Endodermal cell (in vitro differentiated cells): ENCODE measurements at regions not wholly inside any gene's neighbourhood (a gene's known extent, or its start where the extent isn't known, plus 50 kb on each side); places are given as distances from the start of the nearest gene placed in this dataset.

Source experiments
- DNase-seq: peaks from one replicate; pipeline ENCODE4 v3.0.0-alpha.2; 2017
- H3K27ac ChIP-seq: 2 replicates; pipeline ENCODE4 v1.5.1; 2013; ENCODE audit warnings: mild to moderate bottlenecking, low read depth, low read length, moderate library complexity
- H3K27me3 ChIP-seq: 2 replicates; pipeline ENCODE4 v1.6.1; 2013; ENCODE audit warnings: mild to moderate bottlenecking, low read length, moderate library complexity; ENCODE audit not compliant: insufficient read depth, control insufficient read depth, poor library complexity, severe bottlenecking
- H3K36me3 ChIP-seq: 2 replicates; pipeline ENCODE4 v1.7.0; 2013; ENCODE audit warnings: mild to moderate bottlenecking, low read length, moderate library complexity; ENCODE audit not compliant: control insufficient read depth, insufficient read depth
- H3K4me1 ChIP-seq: one replicate; pipeline ENCODE4 v1.7.0; 2013; ENCODE audit warnings: low read length; ENCODE audit not compliant: control insufficient read depth, insufficient read depth
- H3K4me3 ChIP-seq: 2 replicates; pipeline ENCODE4 v1.5.1; 2013; ENCODE audit warnings: mild to moderate bottlenecking, low read length, moderate library complexity
- H3K9ac ChIP-seq: 2 replicates; pipeline ENCODE4 v1.6.1; 2013; ENCODE audit warnings: mild to moderate bottlenecking, low read length, moderate library complexity; ENCODE audit not compliant: poor library complexity, severe bottlenecking; ENCODE audit errors: extremely low read depth
- H3K9me3 ChIP-seq: 2 replicates; pipeline ENCODE4 v1.6.1; 2013; ENCODE audit warnings: mild to moderate bottlenecking, low read length, moderate library complexity; ENCODE audit not compliant: control insufficient read depth
- H3K27ac Mint-ChIP-seq: 2 replicates; pipeline ENCODE4 v1.8.0; 2020; ENCODE audit warnings: mixed read lengths
- H3K27me3 Mint-ChIP-seq: 2 replicates; pipeline ENCODE4 v1.8.0; 2021; ENCODE audit warnings: mild to moderate bottlenecking, mixed read lengths; ENCODE audit not compliant: insufficient read depth
- H3K36me3 Mint-ChIP-seq: 2 replicates; pipeline ENCODE4 v1.8.0; 2020; ENCODE audit warnings: low read depth, mixed read lengths
- H3K4me1 Mint-ChIP-seq: 2 replicates; pipeline ENCODE4 v1.8.0; 2020; ENCODE audit warnings: mixed read lengths
- H3K4me3 Mint-ChIP-seq: 2 replicates; pipeline ENCODE4 v1.8.0; 2020; ENCODE audit warnings: mild to moderate bottlenecking, moderate library complexity, mixed read lengths
- H3K9me3 Mint-ChIP-seq: 2 replicates; pipeline ENCODE4 v1.8.0; 2020; ENCODE audit warnings: mild to moderate bottlenecking, mixed read lengths
- CTCF ChIP-seq: fragments of 200-600 bp; sonication (generic); conservative IDR thresholded peaks from 2 replicates; pipeline ENCODE4 v1.5.0; 2021; ENCODE audit warnings: antibody characterized with exemption, mild to moderate bottlenecking
- WGBS, 2 experiments: methylation state at CpG; one replicate each; pipeline versions ENCODE4 v1.1.5 to v1.1.7; 2013; ENCODE audit warnings: missing lambda C conversion rate in 2 of 2, mixed read lengths in 1 of 2; ENCODE audit not compliant: insufficient coverage in 1 of 2, insufficient read length in 1 of 2; 5-methylcytosine and 5-hydroxymethylcytosine counted together

- H3K36me3 ChIP-seq: no peaks in the 10 kb centered on the region
- Mint-ChIP-seq H3K4me1 (no peaks in the 10 kb centered on the region), H3K4me3 (no peak overlapping the region), H3K9me3 (no peaks in the 10 kb centered on the region), H3K27me3 (no peaks in the 10 kb centered on the region), H3K27ac (no peak overlapping the region), H3K36me3 (no peaks in the 10 kb centered on the region)
- H3K4me3 ChIP-seq: no peak overlapping the region
- H3K9ac ChIP-seq: no peak overlapping the region
- DNase-seq: no peak
- H3K27me3 ChIP-seq: no peaks in the 10 kb centered on the region
- no peaks in the 10 kb centered on the region for H3K4me1 ChIP-seq
- no peak for TF ChIP-seq CTCF
- H3K27ac ChIP-seq: no peak overlapping the region
- no peaks in the 10 kb centered on the region for H3K9me3 ChIP-seq
Observed at GRCh38 chrY:17277056-17277455, 603.0 kb downstream of the CDY2B start.

GRCh38 chrY:17259497-17259896 is 620.5 kb downstream of the CDY2B start:
- no peaks in the 10 kb centered on the region for H3K36me3 Mint-ChIP-seq
- DNase-seq: no peak
- no peak overlapping the region for H3K27ac ChIP-seq
- no peak overlapping the region for H3K4me3 ChIP-seq
- H3K4me1 Mint-ChIP-seq: no peaks in the 10 kb centered on the region
- H3K9me3 Mint-ChIP-seq: no peaks in the 10 kb centered on the region
- no peaks in the 10 kb centered on the region for H3K4me1 ChIP-seq
- H3K4me3 Mint-ChIP-seq: no peak overlapping the region
- no peak overlapping the region for H3K27ac Mint-ChIP-seq
- H3K27me3 ChIP-seq: no peaks in the 10 kb centered on the region
- no peak overlapping the region for H3K9ac ChIP-seq
- no peaks in the 10 kb centered on the region for H3K27me3 Mint-ChIP-seq
- TF ChIP-seq CTCF: no peak
- no peaks in the 10 kb centered on the region for H3K36me3 ChIP-seq
- no peaks in the 10 kb centered on the region for H3K9me3 ChIP-seq

- Mint-ChIP-seq H3K4me3 (no peak overlapping the region), H3K36me3 (no peaks in the 10 kb centered on the region), H3K4me1 (no peaks in the 10 kb centered on the region), H3K27me3 (no peaks in the 10 kb centered on the region), H3K9me3 (no peaks in the 10 kb centered on the region), H3K27ac (no peak overlapping the region)
- Histone ChIP-seq H3K9me3 (peaks cover 12% of the 10 kb centered on the region), H3K4me1 (no peaks in the 10 kb centered on the region), H3K4me3 (no peak overlapping the region), H3K27ac (no peak overlapping the region), H3K36me3 (no peaks in the 10 kb centered on the region), H3K9ac (no peak overlapping the region), H3K27me3 (no peaks in the 10 kb centered on the region)
- WGBS, 2 experiments: 67 to 80% methylated on average over 1 to 2 of the region's 2 CpGs
- no peak for TF ChIP-seq CTCF
- DNase-seq: no peak
Observed at GRCh38 chrY:17238406-17238805, 641.6 kb downstream of the CDY2B start.
